ENCODE measurements at regions not wholly inside any gene's neighbourhood (a gene's known extent, or its start where the extent isn't known, plus 50 kb on each side); places are given as distances from the start of the nearest gene placed in this dataset.

GRCh38 chr14:30138567-30138966 lies 210.9 kb upstream of the PRKD1 start:
- ATAC-seq (no peak), DNase-seq (no peak)
- intact Hi-C loops (cut with DNase I): no loop called here

GRCh38 chr14:30142216-30142615 lies 214.6 kb upstream of the PRKD1 start:
- intact Hi-C loops (cut with DNase I): no loop called here
- DNase-seq: no peak
- no peak for ATAC-seq

GRCh38 chr14:30143627-30144026 lies 216.0 kb upstream of the PRKD1 start:
- no peak for ATAC-seq
- DNase-seq: no peak
- intact Hi-C loops (cut with DNase I): no loop called here

- intact Hi-C loops (cut with DNase I): no loop called here
- DNase-seq: no peak
- no peak for ATAC-seq
Measured at GRCh38 chr14:30153717-30154116, 226.1 kb upstream of the PRKD1 start.

GRCh38 chr14:30156571-30156970 lies 228.9 kb upstream of the PRKD1 start:
- intact Hi-C loops (cut with DNase I): no loop called here
- ATAC-seq (no peak), DNase-seq (no peak)

GRCh38 chr14:30158299-30158698 lies 230.7 kb upstream of the PRKD1 start:
- ATAC-seq (no peak), DNase-seq (no peak)
- intact Hi-C loops (cut with DNase I): no loop called here

GRCh38 chr14:30159374-30159773 lies 231.7 kb upstream of the PRKD1 start:
- intact Hi-C loops (cut with DNase I): no loop called here
- ATAC-seq (no peak), DNase-seq (no peak)

- no peak for ATAC-seq
- intact Hi-C loops (cut with DNase I): no loop called here
Measured at GRCh38 chr14:30160608-30161007, 233.0 kb upstream of the PRKD1 start.

GRCh38 chr14:30162066-30162465 lies 234.4 kb upstream of the PRKD1 start:
- no peak for ATAC-seq
- no peak for DNase-seq
- intact Hi-C loops (cut with DNase I): no loop called here

More at GRCh38 chr14:30160608-30161007, 233.0 kb upstream of the PRKD1 start:
- no peak for DNase-seq

- DNase-seq (no peak), ATAC-seq (no peak)
- intact Hi-C loops (cut with DNase I): no loop called here
Measured at GRCh38 chr14:30165255-30165654, 237.6 kb upstream of the PRKD1 start.

GRCh38 chr14:30177781-30178180 lies 250.1 kb upstream of the PRKD1 start:
- intact Hi-C loops (cut with DNase I): no loop called here
- DNase-seq: no peak
- ATAC-seq: no peak

GRCh38 chr14:30179381-30180130 lies 251.9 kb upstream of the PRKD1 start:
- intact Hi-C loops (cut with DNase I): no loop called here
- DNase-seq: no peak
- ATAC-seq: no peak

GRCh38 chr14:30180219-30180618 lies 252.6 kb upstream of the PRKD1 start:
- intact Hi-C loops (cut with DNase I): no loop called here
- peak in 1 of 2 donors; percentile 50 for ATAC-seq
- no peak for DNase-seq

GRCh38 chr14:30185832-30186231 lies 258.2 kb upstream of the PRKD1 start:
- DNase-seq (no peak), ATAC-seq (no peak)
- intact Hi-C loops (cut with DNase I): no loop called here

GRCh38 chr14:30191639-30192279 lies 264.1 kb upstream of the PRKD1 start:
- intact Hi-C loops (cut with DNase I): no loop called here
- ATAC-seq: no peak
- no peak for DNase-seq

- ATAC-seq (no peak), DNase-seq (no peak)
- intact Hi-C loops (cut with DNase I): no loop called here
Measured at GRCh38 chr14:30193101-30193500, 265.5 kb upstream of the PRKD1 start.

- no peak for DNase-seq
- intact Hi-C loops (cut with DNase I): no loop called here
- peak in 1 of 2 donors; percentile 73 for ATAC-seq
Measured at GRCh38 chr14:30193845-30194501, 266.3 kb upstream of the PRKD1 start.

GRCh38 chr14:30194741-30195148 lies 267.1 kb upstream of the PRKD1 start:
- intact Hi-C loops (cut with DNase I): no loop called here
- DNase-seq (no peak), ATAC-seq (peak; percentile 53 to 85)

- intact Hi-C loops (cut with DNase I): no loop called here
- no peak for ATAC-seq
- no peak for DNase-seq
Measured at GRCh38 chr14:30195941-30196340, 268.3 kb upstream of the PRKD1 start.

- DNase-seq: no peak
- no peak for ATAC-seq
- intact Hi-C loops (cut with DNase I): no loop called here
Measured at GRCh38 chr14:30196861-30197260, 269.2 kb upstream of the PRKD1 start.
